ENCODE measurements at regions not wholly inside any gene's neighbourhood (a gene's known extent, or its start where the extent isn't known, plus 50 kb on each side); places are given as distances from the start of the nearest gene placed in this dataset.

- no peak for DNase-seq (ENCODE audit: low read depth, low spot score)
Observed at GRCh38 chr2:126793885-126794613, 104.6 kb upstream of the TEX51 start.

GRCh38 chr2:126795656-126796055, 103.0 kb upstream of the TEX51 start:
- no peak for DNase-seq (ENCODE audit: low read depth, low spot score)

- no peak for DNase-seq (ENCODE audit: low read depth, low spot score)
Observed at GRCh38 chr2:126796931-126797621, 101.6 kb upstream of the TEX51 start.

GRCh38 chr2:126797622-126798275, 100.9 kb upstream of the TEX51 start:
- no peak for DNase-seq (ENCODE audit: low read depth, low spot score)

- DNase-seq (ENCODE audit: low read depth, low spot score): no peak
Observed at GRCh38 chr2:126798276-126799140, 100.2 kb upstream of the TEX51 start.

- DNase-seq (ENCODE audit: low read depth, low spot score): no peak
Observed at GRCh38 chr2:126799301-126799700, 99.4 kb upstream of the TEX51 start.

GRCh38 chr2:126801473-126801872, 97.2 kb upstream of the TEX51 start:
- no peak for DNase-seq (ENCODE audit: low read depth, low spot score)

GRCh38 chr2:126802316-126802715, 96.4 kb upstream of the TEX51 start:
- DNase-seq (ENCODE audit: low read depth, low spot score): no peak

GRCh38 chr2:126802774-126803433, 95.8 kb upstream of the TEX51 start:
- DNase-seq (ENCODE audit: low read depth, low spot score): no peak

- no peak for DNase-seq (ENCODE audit: low read depth, low spot score)
Observed at GRCh38 chr2:126803434-126803775, 95.3 kb upstream of the TEX51 start.

- DNase-seq (ENCODE audit: low read depth, low spot score): no peak
Observed at GRCh38 chr2:126804347-126804746, 94.3 kb upstream of the TEX51 start.

GRCh38 chr2:126808929-126809328, 89.8 kb upstream of the TEX51 start:
- no peak for DNase-seq (ENCODE audit: low read depth, low spot score)

- DNase-seq (ENCODE audit: low read depth, low spot score): no peak
Observed at GRCh38 chr2:126809340-126809739, 89.3 kb upstream of the TEX51 start.

GRCh38 chr2:126810001-126810400, 88.7 kb upstream of the TEX51 start:
- DNase-seq (ENCODE audit: low read depth, low spot score): no peak

- DNase-seq (ENCODE audit: low read depth, low spot score): no peak
Observed at GRCh38 chr2:126811101-126811500, 87.6 kb upstream of the TEX51 start.

GRCh38 chr2:126817172-126817571, 81.5 kb upstream of the TEX51 start:
- no peak for DNase-seq (ENCODE audit: low read depth, low spot score)

- DNase-seq (ENCODE audit: low read depth, low spot score): no peak
Observed at GRCh38 chr2:126822115-126822514, 76.6 kb upstream of the TEX51 start.

GRCh38 chr2:126822921-126823320, 75.8 kb upstream of the TEX51 start:
- no peak for DNase-seq (ENCODE audit: low read depth, low spot score)

- DNase-seq (ENCODE audit: low read depth, low spot score): no peak
Observed at GRCh38 chr2:126823951-126824350, 74.7 kb upstream of the TEX51 start.

GRCh38 chr2:126824663-126825062, 74.0 kb upstream of the TEX51 start:
- no peak for DNase-seq (ENCODE audit: low read depth, low spot score)

- DNase-seq (ENCODE audit: low read depth, low spot score): no peak
Observed at GRCh38 chr2:126825316-126825715, 73.4 kb upstream of the TEX51 start.

Data from activated naive CD8-positive, alpha-beta T cell treated with anti-CD3 and anti-CD28 coated beads, Interleukin-2, amount 50 U/mL, for 16 hours (primary cell).